ENCODE measurements at regions not wholly inside any gene's neighbourhood (a gene's known extent, or its start where the extent isn't known, plus 50 kb on each side); places are given as distances from the start of the nearest gene placed in this dataset.

DNA sequence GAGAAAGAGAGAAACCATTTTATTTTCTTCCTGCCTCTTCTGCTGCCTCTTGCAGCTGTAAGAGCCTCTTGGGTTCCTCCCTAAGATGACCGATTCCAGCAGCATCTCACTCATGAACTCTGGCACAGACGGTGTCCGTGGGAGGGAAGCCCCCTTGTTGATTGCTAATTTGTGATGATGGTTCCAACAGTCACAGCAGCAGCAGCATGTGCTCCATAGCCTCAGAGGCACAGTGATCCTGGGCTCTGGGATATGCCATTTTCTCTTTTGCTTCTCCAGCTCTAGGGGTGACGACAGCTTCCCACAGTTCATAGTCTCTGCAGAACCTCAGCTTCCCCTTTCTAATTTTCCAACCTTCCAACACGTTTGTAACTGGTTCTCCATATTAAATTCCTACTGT lies 324.2 kb upstream of the HS6ST1 start:
- H3K9me3 ChIP-seq (ENCODE audit: low read length), result no peaks in the 10 kb centered on the region
- CTCF ChIA-PET (ENCODE audit: low intra/inter-chr PET ratio, low total read pairs), result no interaction called here
- peaks cover 4 to 44% of the 10 kb centered on the region in 2 experiments; a peak in 4 of 5 replicates for H3K27me3 ChIP-seq (ENCODE audit: control insufficient read depth in 1 of 2, insufficient read depth in 2 of 2, low read length in 2 of 2)
- no peak overlapping the region for H3K9ac ChIP-seq (ENCODE audit: insufficient read depth, low read depth, low read length)
- DNase-seq (ENCODE audit: low spot score), result no peak
- TF ChIP-seq ZNF672 (CRISPR knock-in tag; IDR thresholded peaks at IDR 0.05), result no peak
- no peak for TF ChIP-seq RAD21 (CRISPR knock-in tag; IDR thresholded peaks at IDR 0.05)
- no peak for TF ChIP-seq MED1 (CRISPR knock-in tag; IDR thresholded peaks at IDR 0.05)
- TF ChIP-seq ZNF83 (CRISPR knock-in tag; IDR thresholded peaks at IDR 0.05; ENCODE audit: borderline replicate concordance), result no peak
- no peak for ATAC-seq
- POLR2A ChIA-PET, result no interaction called here
- H3K79me2 ChIP-seq (ENCODE audit: insufficient read depth, low read length), result no peaks in the 10 kb centered on the region
- intact Hi-C loops (cut with micrococcal nuclease; ENCODE audit: unreplicated experiment) (no loop called here), in situ Hi-C loops (cut with HindIII; ENCODE audit: extremely low pct_ligation_motif_present, low pct_unique_long_range_greater_than_20kb) (loop anchor here (25.0 kb wide), 1 partner anchor 581 kb away; no protein-coding TSS in a partner anchor)
- no TSS peak for BruUV-seq (replicated peaks)
- FAIRE-seq, result no peak
- no peak overlapping the region for H3K4me3 ChIP-seq (replicated peaks in 1 of 3; ENCODE audit: insufficient read depth in 1 of 3, low read depth in 2 of 3, low read length in 3 of 3)
- H3K4me1 ChIP-seq (ENCODE audit: insufficient read depth, low read length), result no peaks in the 10 kb centered on the region
- no peaks in the 10 kb centered on the region for H4K20me1 ChIP-seq (ENCODE audit: insufficient read depth, low read length)
- no peaks in the 10 kb centered on the region for H3K36me3 ChIP-seq (replicated peaks in 1 of 2; ENCODE audit: control insufficient read depth in 1 of 2, insufficient read depth in 2 of 2, low read length in 2 of 2)
- no peak overlapping the region for H2AFZ ChIP-seq (ENCODE audit: low read length)
- WGBS (ENCODE audit: low lambda C conversion rate), result 2% methylated on average over 5 of the region's 5 CpGs
- no peak overlapping the region for H3K4me2 ChIP-seq (ENCODE audit: low read depth, low read length)
- no peak overlapping the region for H3K27ac ChIP-seq (ENCODE audit: extremely low read length, insufficient read depth, low read length)

- in situ Hi-C loops (cut with HindIII; ENCODE audit: extremely low pct_ligation_motif_present, low pct_unique_long_range_greater_than_20kb) (loop anchor here (25.0 kb wide), 1 partner anchor 581 kb away; no protein-coding TSS in a partner anchor), intact Hi-C loops (cut with micrococcal nuclease; ENCODE audit: unreplicated experiment) (no loop called here)
- FAIRE-seq, result no peak
- H3K27ac ChIP-seq (ENCODE audit: extremely low read length, insufficient read depth, low read length), result no peak overlapping the region
- H3K9ac ChIP-seq (ENCODE audit: insufficient read depth, low read depth, low read length), result no peak overlapping the region
- no peak for ATAC-seq
- no peak overlapping the region for H3K4me2 ChIP-seq (ENCODE audit: low read depth, low read length)
- CTCF ChIA-PET (ENCODE audit: low intra/inter-chr PET ratio, low total read pairs), result no interaction called here
- POLR2A ChIA-PET, result no interaction called here
- H2AFZ ChIP-seq (ENCODE audit: low read length), result no peak overlapping the region
- no peaks in the 10 kb centered on the region for H3K4me1 ChIP-seq (ENCODE audit: insufficient read depth, low read length)
- WGBS (ENCODE audit: low lambda C conversion rate), result 19% methylated on average over 7 of the region's 7 CpGs
- no peak for DNase-seq (ENCODE audit: low spot score)
- H3K27me3 ChIP-seq (ENCODE audit: control insufficient read depth in 1 of 2, insufficient read depth in 2 of 2, low read length in 2 of 2), result peaks cover 4 to 43% of the 10 kb centered on the region in 2 experiments; a peak in 4 of 5 replicates
- no peaks in the 10 kb centered on the region for H3K79me2 ChIP-seq (ENCODE audit: insufficient read depth, low read length)
- no TSS peak for BruUV-seq (replicated peaks)
- no peaks in the 10 kb centered on the region for H4K20me1 ChIP-seq (ENCODE audit: insufficient read depth, low read length)
- H3K36me3 ChIP-seq (replicated peaks in 1 of 2; ENCODE audit: control insufficient read depth in 1 of 2, insufficient read depth in 2 of 2, low read length in 2 of 2), result no peaks in the 10 kb centered on the region
- no peak overlapping the region for H3K4me3 ChIP-seq (replicated peaks in 1 of 3; ENCODE audit: insufficient read depth in 1 of 3, low read depth in 2 of 3, low read length in 3 of 3)
- H3K9me3 ChIP-seq (ENCODE audit: low read length), result no peaks in the 10 kb centered on the region
- TF ChIP-seq KAT7 (CRISPR knock-in tag; IDR thresholded peaks at IDR 0.05; ENCODE audit: borderline replicate concordance) (no peak), THYN1 (CRISPR knock-in tag; IDR thresholded peaks at IDR 0.05; ENCODE audit: borderline replicate concordance, low read depth) (no peak), ZNF737 (CRISPR knock-in tag; IDR thresholded peaks at IDR 0.05; ENCODE audit: borderline replicate concordance) (no peak), GZF1 (CRISPR knock-in tag; IDR thresholded peaks at IDR 0.05) (no peak), ZNF180 (CRISPR knock-in tag; IDR thresholded peaks at IDR 0.05; ENCODE audit: borderline replicate concordance, low read depth) (no peak), CENPX (CRISPR knock-in tag; IDR thresholded peaks at IDR 0.05) (no peak), ZNF274 (CRISPR knock-in tag; IDR thresholded peaks at IDR 0.05) (no peak), ZNF234 (CRISPR knock-in tag; conservative IDR thresholded peaks at IDR 0.05) (no peak), BRCA1 (CRISPR knock-in tag; IDR thresholded peaks at IDR 0.05) (no peak)
- TF ChIP-seq, protein P1, sequence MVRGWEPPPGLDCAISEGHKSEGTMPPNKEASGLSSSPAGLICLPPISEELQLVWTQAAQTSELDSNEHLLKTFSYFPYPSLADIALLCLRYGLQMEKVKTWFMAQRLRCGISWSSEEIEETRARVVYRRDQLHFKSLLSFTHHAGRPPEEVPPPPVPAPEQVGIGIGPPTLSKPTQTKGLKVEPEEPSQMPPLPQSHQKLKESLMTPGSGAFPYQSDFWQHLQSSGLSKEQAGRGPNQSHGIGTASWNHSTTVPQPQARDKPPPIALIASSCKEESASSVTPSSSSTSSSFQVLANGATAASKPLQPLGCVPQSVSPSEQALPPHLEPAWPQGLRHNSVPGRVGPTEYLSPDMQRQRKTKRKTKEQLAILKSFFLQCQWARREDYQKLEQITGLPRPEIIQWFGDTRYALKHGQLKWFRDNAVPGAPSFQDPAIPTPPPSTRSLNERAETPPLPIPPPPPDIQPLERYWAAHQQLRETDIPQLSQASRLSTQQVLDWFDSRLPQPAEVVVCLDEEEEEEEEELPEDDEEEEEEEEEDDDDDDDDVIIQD (CRISPR knock-in tag; IDR thresholded peaks at IDR 0.05; ENCODE audit: low read depth), result no peak
Measured at GRCh38 chr2:128643221-128644065, 324.8 kb upstream of the HS6ST1 start.
